ENCODE measurements at regions not wholly inside any gene's neighbourhood (a gene's known extent, or its start where the extent isn't known, plus 50 kb on each side); places are given as distances from the start of the nearest gene placed in this dataset.

GRCh38 chr2:52510432-52510831 is 1257.2 kb upstream of the CHAC2 start:
- H3K27ac ChIP-seq, result no peak overlapping the region
- H3K9ac ChIP-seq, result no peak overlapping the region
- no peak overlapping the region for H3K4me2 ChIP-seq (ENCODE audit: unreplicated experiment)
- DNase-seq, result no peak
- no peaks in the 10 kb centered on the region for H3K36me3 ChIP-seq (ENCODE audit: low read depth)
- H3K9me3 ChIP-seq (ENCODE audit: low read depth), result no peaks in the 10 kb centered on the region
- H2AFZ ChIP-seq, result no peak overlapping the region
- no peak overlapping the region for H3K4me3 ChIP-seq
- no peaks in the 10 kb centered on the region for H4K20me1 ChIP-seq (ENCODE audit: insufficient read depth)
- H3K9me2 ChIP-seq (ENCODE audit: insufficient read depth), result no peaks in the 10 kb centered on the region
- H3K4me1 ChIP-seq (ENCODE audit: insufficient read depth), result no peaks in the 10 kb centered on the region
- no peaks in the 10 kb centered on the region for H3F3A ChIP-seq (ENCODE audit: insufficient read depth)
- TF ChIP-seq EZH2 (IDR thresholded peaks at IDR 0.05; ENCODE audit: insufficient read depth, poor library complexity, severe bottlenecking) (no peak), EZH2phosphoT487 (IDR thresholded peaks at IDR 0.05; ENCODE audit: insufficient read depth, low read depth) (no peak)
- in situ Hi-C loops (cut with MboI), result no loop called here
- 11 to 20% methylated on average over 1 of the region's 1 CpG for WGBS, 2 experiments (ENCODE audit: low coverage in 1 of 2, low lambda C conversion rate in 2 of 2, missing lambda C conversion rate in 2 of 2)
- H3K27me3 ChIP-seq (replicated peaks; ENCODE audit: insufficient read depth), result no peaks in the 10 kb centered on the region
- H3K79me2 ChIP-seq (ENCODE audit: insufficient read depth), result no peaks in the 10 kb centered on the region

GRCh38 chr2:52502476-52502860 is 1265.1 kb upstream of the CHAC2 start:
- no peaks in the 10 kb centered on the region for H3K9me2 ChIP-seq (ENCODE audit: insufficient read depth)
- no peak overlapping the region for H3K27ac ChIP-seq
- no peak for DNase-seq
- no peaks in the 10 kb centered on the region for H3K79me2 ChIP-seq (ENCODE audit: insufficient read depth)
- no peaks in the 10 kb centered on the region for H3K4me1 ChIP-seq (ENCODE audit: insufficient read depth)
- H2AFZ ChIP-seq, result no peak overlapping the region
- H4K20me1 ChIP-seq (ENCODE audit: insufficient read depth), result no peaks in the 10 kb centered on the region
- H3K36me3 ChIP-seq (ENCODE audit: low read depth), result no peaks in the 10 kb centered on the region
- H3F3A ChIP-seq (ENCODE audit: insufficient read depth), result no peaks in the 10 kb centered on the region
- no peak overlapping the region for H3K9ac ChIP-seq
- no peak overlapping the region for H3K4me3 ChIP-seq
- no peaks in the 10 kb centered on the region for H3K27me3 ChIP-seq (replicated peaks; ENCODE audit: insufficient read depth)
- in situ Hi-C loops (cut with MboI), result no loop called here
- no peaks in the 10 kb centered on the region for H3K9me3 ChIP-seq (ENCODE audit: low read depth)
- TF ChIP-seq EZH2 (IDR thresholded peaks at IDR 0.05; ENCODE audit: insufficient read depth, poor library complexity, severe bottlenecking) (no peak), EZH2phosphoT487 (IDR thresholded peaks at IDR 0.05; ENCODE audit: insufficient read depth, low read depth) (no peak)
- no peak overlapping the region for H3K4me2 ChIP-seq (ENCODE audit: unreplicated experiment)
- 12 to 14% methylated on average over 2 of the region's 2 CpGs for WGBS, 2 experiments (ENCODE audit: low coverage in 1 of 2, low lambda C conversion rate in 2 of 2, missing lambda C conversion rate in 2 of 2)

- Histone ChIP-seq H3K4me1 (ENCODE audit: insufficient read depth) (no peaks in the 10 kb centered on the region), H3K9me2 (ENCODE audit: insufficient read depth) (no peaks in the 10 kb centered on the region), H3K4me3 (no peak overlapping the region), H3K79me2 (ENCODE audit: insufficient read depth) (no peaks in the 10 kb centered on the region), H3K9me3 (ENCODE audit: low read depth) (no peaks in the 10 kb centered on the region), H3K4me2 (ENCODE audit: unreplicated experiment) (no peak overlapping the region), H4K20me1 (ENCODE audit: insufficient read depth) (no peaks in the 10 kb centered on the region), H3K27me3 (replicated peaks; ENCODE audit: insufficient read depth) (no peaks in the 10 kb centered on the region), H3K9ac (no peak overlapping the region), H3F3A (ENCODE audit: insufficient read depth) (no peaks in the 10 kb centered on the region), H2AFZ (no peak overlapping the region), H3K36me3 (ENCODE audit: low read depth) (no peaks in the 10 kb centered on the region), H3K27ac (no peak overlapping the region)
- TF ChIP-seq EZH2 (IDR thresholded peaks at IDR 0.05; ENCODE audit: insufficient read depth, poor library complexity, severe bottlenecking), result no peak
- no peak for TF ChIP-seq EZH2phosphoT487 (IDR thresholded peaks at IDR 0.05; ENCODE audit: insufficient read depth, low read depth)
- WGBS, 2 experiments (ENCODE audit: low coverage in 1 of 2, low lambda C conversion rate in 2 of 2, missing lambda C conversion rate in 2 of 2), result 6 to 9% methylated on average over 2 of the region's 2 CpGs
- no peak for DNase-seq
- in situ Hi-C loops (cut with MboI), result no loop called here
Measured at GRCh38 chr2:52501715-52502475, 1265.7 kb upstream of the CHAC2 start.

- TF ChIP-seq EZH2 (IDR thresholded peaks at IDR 0.05; ENCODE audit: insufficient read depth, poor library complexity, severe bottlenecking) (no peak), EZH2phosphoT487 (IDR thresholded peaks at IDR 0.05; ENCODE audit: insufficient read depth, low read depth) (no peak)
- H3K79me2 ChIP-seq (ENCODE audit: insufficient read depth), result no peaks in the 10 kb centered on the region
- no peaks in the 10 kb centered on the region for H3F3A ChIP-seq (ENCODE audit: insufficient read depth)
- DNase-seq, result no peak
- H3K27me3 ChIP-seq (replicated peaks; ENCODE audit: insufficient read depth), result no peaks in the 10 kb centered on the region
- no peak overlapping the region for H2AFZ ChIP-seq
- H3K4me2 ChIP-seq (ENCODE audit: unreplicated experiment), result no peak overlapping the region
- no peak overlapping the region for H3K27ac ChIP-seq
- no peaks in the 10 kb centered on the region for H3K9me3 ChIP-seq (ENCODE audit: low read depth)
- WGBS, 2 experiments (ENCODE audit: low coverage in 1 of 2, low lambda C conversion rate in 2 of 2, missing lambda C conversion rate in 2 of 2), result 17 to 18% methylated on average over 2 of the region's 2 CpGs
- H3K9me2 ChIP-seq (ENCODE audit: insufficient read depth), result no peaks in the 10 kb centered on the region
- no peaks in the 10 kb centered on the region for H4K20me1 ChIP-seq (ENCODE audit: insufficient read depth)
- H3K36me3 ChIP-seq (ENCODE audit: low read depth), result no peaks in the 10 kb centered on the region
- H3K4me3 ChIP-seq, result no peak overlapping the region
- in situ Hi-C loops (cut with MboI), result no loop called here
- no peak overlapping the region for H3K9ac ChIP-seq
- H3K4me1 ChIP-seq (ENCODE audit: insufficient read depth), result no peaks in the 10 kb centered on the region
Measured at GRCh38 chr2:52500561-52500960, 1267.0 kb upstream of the CHAC2 start.

All from GM23248 (cell line).